ENCODE measurements at regions not wholly inside any gene's neighbourhood (a gene's known extent, or its start where the extent isn't known, plus 50 kb on each side); places are given as distances from the start of the nearest gene placed in this dataset.

DNA sequence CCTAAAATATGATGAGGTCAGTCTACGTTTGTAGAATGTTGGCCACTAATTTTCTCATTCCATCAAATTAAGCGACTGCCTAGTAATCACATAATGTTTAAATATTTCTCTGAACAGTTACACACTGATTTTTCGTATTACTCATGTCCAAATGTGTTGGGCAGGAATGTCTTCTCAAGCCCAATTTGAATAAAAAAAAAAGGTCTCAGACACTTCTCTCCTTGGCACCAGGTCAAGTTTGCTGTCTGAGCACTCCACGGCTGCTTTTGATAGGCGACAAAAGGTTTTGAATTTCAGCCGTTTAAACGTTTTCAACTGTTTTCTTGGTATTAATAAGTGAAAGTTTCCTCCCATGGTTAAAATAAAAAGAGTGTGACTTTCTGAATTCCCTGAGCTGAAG, 542.1 kb downstream of the IRX1 start:
- no peak for DNase-seq

DNA sequence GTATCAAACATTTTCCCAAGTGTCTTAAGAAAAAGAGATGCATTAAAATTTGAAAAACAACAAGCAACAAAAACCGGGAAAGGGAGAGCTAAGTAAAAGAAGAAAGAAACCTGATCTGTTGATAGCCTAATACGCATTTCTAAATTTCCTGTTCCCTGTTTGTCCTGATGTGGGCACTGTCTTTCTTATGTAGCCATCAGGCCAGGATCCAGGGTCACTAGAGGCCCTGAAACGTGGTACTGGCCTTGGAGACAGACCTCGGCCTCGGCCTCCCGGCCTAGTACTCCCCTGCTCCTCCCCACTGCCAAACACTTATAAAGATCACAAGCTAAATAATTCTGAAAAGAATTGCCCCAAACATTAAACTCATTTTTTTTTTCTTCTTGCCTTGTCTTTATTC, 547.2 kb downstream of the IRX1 start:
- no peak for DNase-seq

DNA sequence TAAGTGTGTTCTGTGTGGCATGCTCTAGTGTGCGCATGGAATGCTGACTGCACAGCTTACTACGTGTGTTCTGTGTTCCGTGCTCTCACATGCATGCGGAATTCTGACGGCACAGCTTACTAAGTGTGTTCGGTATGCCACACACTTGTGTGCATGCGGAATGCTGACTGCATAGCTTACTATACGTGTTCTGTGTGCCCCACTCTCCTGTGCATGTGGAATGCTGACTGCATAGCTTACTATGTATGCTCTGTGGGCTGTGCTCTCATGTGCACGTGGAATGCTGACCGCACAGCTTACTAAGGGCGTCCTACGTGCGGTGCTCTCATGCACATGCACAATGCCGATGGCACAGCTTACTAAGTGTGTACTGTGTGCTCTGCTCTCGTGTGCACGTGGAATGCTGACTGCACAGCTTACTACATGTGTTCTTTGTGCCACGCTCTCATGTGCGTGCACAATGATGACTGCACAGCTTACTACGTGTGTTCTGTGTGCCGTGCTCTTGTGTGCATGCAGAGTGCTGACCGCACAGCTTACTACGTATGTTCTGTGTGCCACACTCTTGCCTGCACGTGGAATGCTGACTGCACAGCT, 548.9 kb downstream of the IRX1 start:
- DNase-seq: no peak

DNA sequence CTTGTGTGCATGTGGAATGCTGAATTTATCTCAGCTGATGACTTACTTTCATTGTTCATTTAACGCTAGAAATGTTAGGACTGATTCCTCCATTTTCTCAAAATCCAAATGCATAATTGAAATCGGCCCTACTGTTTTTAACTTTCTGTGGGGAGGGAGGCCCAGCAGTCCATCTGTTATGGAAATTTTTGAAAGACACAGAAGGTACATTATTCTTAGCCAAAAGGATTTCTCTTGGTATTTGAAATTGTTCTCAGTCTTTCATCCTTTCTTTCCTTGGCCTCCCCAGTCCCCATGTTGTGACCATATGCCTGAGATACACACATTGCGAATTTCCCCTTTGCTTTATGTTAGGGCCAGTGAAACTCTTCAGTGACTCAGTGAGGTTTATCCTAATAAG, 549.9 kb downstream of the IRX1 start:
- DNase-seq: no peak

DNA sequence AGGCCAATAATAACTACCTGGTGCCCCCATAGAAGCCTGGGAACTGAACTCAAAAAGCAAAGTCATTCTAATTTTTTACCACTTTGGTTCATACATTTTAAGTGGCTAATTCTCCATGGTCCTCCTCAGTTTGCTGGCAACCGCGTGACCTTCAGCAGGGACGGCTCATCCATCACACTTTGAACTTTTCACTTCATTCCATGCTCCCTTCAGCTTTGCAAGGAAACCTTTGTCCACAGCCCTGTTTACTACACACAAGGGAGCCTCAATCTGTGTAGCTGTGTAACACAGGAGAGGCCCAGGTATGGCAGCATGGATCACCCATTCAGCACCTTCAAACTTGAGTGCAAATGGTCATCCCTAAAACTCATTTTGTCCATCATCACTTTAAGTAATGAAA, 552.4 kb downstream of the IRX1 start:
- DNase-seq: no peak

DNA sequence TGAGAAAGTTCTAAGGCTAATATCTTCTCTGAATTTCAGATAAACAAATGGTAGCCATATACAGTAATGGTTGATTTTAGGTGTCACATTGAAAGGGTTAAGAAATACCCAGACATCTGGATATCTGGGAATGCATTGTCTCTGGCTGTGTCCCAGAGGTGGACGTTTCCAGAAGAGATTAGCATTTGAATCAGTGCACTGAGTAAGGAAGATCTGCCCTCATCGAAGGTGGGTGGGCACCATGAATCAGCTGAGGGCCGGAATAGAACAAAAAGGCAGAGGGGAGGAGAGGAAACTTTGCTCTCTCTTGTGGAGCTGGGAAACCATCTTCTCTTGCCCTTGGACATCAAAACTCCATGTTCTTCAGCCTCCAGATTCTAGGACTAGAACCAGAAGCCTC, 554.4 kb downstream of the IRX1 start:
- no peak for DNase-seq

DNA sequence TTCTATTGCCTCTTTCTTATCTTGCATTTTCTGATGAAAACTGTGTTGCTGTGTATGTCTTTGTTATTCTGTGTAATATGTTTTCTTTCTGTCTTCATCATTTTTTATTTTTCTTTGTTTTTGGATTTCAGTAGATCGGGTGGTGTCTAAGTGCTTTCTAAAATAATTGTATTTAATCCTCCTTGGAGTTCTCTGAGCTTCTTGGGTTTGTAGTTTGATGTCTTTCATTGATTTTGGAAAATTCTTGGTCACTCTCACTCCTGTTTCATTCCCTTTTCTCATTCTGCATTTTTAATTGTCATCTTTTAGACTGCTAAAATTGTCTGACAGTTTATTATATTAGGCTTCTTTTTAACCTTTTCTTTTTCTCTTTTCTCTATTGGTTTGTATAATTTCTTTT, 560.5 kb downstream of the IRX1 start:
- DNase-seq: no peak

DNA sequence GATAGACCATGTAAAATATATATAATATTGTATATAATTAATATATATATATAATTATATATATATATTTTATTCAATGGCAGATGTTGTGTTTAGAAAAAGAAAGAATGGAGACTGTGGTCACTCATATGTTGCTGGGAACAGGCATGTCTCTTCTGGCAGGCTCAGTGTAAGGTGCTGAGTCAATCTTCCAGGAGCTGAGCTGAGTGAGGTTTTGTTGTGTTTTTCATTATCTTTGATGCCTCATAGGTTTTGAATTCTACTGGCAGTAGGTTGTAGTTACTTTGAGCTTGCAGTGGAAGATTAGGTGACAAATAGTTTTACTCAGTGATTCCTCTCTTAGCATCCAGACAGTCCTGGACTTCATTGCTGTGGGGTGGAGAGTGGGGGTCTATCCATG, 561.3 kb downstream of the IRX1 start:
- no peak for DNase-seq

- DNase-seq: no peak
These were observed 563.3 kb downstream of the IRX1 start for GRCh38 chr5:4158750-4159447.

DNA sequence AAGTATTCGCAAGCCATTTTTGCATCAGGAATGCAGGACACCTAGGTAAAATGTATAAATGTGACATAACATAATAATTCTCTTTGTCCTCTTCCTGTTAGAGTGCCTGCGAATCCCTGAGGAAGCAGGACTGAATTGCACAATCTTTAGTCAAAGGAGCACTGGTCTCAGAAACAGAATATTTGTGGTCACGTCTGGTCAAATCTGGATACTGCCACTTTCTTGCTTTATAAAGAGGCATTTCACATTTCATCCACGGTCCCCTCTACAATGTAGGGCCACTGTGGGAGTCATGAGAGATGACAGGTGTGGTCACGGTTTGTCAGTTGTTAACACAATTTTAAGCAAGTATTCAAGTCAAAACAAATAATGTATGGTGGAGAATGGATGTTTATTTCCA, 564.0 kb downstream of the IRX1 start:
- no peak for DNase-seq

DNA sequence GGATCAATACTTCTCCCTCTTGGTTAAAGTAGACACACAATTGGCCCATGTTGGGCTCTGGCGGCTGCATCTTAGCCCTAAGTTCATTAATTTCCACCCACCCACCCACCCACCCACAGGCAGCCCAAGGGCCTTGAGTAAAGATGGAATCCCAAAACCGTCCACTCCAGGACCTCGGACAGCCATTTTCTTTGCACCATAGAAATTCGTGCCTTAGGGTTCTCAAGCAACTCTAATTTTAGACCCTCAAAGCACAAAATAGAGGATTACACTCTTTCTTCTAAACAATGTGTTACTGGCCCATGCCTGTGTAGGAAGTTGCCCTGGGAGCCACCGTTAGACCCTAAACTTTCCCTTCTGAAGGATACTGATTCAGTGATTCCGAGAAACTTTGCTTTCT, 568.5 kb downstream of the IRX1 start:
- no peak for DNase-seq

- no peak for DNase-seq
These were observed 585.1 kb downstream of the IRX1 start for GRCh38 chr5:4180703-4181102.

DNA sequence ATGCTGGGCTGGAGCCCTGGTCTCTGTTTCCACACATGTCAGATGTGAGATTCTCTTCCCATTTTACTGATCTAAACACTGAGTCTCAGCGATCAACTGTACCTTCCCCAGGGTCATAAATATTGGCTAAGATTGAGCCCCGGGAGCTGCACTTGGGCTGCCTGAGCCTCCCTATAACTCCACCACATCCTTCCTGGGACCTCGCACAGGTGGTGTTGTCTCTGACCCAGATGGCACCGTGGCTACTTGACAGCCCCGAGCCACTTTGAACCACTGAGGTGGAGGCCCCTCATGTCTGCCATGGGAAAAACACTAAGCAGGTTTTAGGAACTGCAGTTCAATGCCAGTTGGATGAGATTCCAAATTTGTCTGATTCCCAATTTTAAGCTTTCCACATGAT, 586.5 kb downstream of the IRX1 start:
- no peak for DNase-seq

DNA sequence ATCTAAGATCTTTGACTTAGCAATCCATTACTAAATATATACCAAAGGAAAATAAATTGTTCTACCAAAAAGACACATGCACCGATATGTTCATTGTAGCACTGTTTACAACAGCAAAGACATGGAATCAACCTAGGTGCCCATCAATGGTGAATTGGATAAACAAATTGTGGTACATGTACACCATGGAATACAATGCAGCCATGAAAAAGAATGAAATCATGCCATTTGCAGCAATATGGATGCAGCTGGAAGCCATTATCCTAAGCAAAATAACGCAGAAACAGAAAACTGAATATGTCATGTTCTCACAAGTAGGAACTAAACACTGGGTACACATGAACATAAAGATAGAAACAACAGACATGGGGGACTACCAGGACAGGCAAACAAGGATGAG, 589.5 kb downstream of the IRX1 start:
- no peak for DNase-seq

GRCh38 chr5:4188704-4189103, 593.1 kb downstream of the IRX1 start:
- DNase-seq: no peak

GRCh38 chr5:4189317-4189716, 593.7 kb downstream of the IRX1 start:
- DNase-seq: no peak

DNA sequence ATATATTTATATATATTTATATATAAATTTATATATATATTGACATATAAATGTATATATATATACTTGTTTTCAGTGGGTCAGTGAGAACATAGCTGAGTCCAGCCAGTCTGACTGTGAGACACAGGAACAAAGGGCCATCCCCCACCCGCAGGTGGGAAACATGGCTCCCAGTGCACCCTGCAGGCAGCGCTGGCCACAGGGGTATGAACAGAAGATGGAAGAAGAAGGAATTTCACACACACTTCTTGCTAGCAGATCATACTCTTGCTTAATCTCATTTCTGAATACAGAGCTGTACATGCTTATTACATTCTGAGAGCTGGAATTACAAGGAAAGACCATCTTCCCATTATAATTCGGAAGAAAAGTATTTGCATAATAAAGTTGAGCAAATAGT, 595.4 kb downstream of the IRX1 start:
- DNase-seq: peak; percentile 3 to 7

- DNase-seq: no peak
These were observed 596.1 kb downstream of the IRX1 start for GRCh38 chr5:4191703-4192102.

DNA sequence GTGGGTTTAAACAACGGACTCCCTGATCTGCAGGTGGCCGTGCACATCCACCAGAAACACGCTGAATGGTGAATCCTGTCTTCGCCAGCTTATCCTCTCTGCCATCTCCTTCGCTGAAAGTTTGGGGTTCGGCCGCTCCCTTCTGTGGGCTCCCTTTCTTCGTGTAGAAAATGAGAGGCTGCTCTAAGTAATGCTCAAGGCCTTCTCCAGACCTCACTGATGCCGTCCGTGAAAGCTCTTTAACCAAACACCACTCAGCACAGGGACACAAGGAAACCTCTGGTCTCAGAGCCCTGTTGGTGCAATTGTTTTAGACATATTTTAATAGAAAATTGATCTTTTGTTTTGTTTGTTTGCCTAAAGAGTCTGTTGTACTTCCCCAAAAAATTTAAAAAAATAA, 596.5 kb downstream of the IRX1 start:
- DNase-seq: no peak

DNA sequence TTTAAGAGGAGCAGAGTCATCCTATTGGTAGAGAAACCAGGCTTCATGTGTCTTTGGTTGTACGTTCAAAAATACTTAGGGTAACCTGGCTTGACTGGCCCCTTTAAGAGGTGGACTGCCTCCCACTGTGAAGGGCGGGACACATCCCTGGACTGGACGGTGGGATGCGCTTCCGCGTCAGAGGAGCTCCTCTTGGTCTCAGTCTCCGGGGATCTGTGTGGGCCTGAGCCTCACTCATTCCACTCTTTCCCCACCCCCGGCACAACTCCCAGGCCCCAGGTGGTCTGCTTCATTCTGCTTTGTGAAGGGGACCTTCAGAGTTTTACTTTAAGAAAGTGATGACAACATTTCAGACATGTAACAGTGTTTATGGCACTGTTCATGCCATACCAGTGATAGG, 601.1 kb downstream of the IRX1 start:
- no peak for DNase-seq

DNA sequence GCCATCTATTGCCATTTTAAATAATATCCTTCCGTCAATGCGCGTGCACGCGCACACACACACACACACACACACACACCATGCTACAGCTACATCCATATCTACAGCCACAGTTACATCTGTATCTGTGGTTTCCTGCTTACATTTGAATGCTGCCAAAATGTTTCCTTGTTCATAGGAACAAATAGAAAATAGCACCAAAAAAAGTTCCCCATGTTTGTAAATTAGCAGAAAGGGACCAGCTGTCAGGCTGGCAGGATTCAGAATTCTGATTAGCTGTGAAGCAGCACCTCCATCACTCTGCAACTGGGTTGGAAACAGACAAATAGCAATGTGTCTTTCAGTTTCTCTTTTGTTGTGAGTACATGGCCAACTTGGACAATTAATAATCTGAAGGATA, 601.5 kb downstream of the IRX1 start:
- no peak for DNase-seq

DNA sequence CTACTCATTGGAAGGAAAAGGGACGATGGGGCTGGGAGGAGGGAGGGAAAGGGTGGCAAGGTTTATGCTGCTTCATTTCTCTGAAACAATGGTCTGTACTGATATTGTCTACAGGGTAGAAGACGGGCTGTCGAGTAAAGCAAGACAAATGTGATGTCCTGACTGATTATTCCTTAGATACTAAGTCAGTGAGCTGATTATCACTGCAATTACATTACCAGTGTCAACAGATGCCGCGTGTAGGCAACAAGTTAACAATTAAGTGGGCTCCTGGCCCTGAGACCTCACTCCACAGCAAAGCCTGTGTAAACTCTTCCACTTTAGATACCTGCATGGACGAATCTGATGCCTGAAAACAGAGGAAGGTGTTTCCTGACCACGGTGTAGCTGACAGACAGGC, 602.8 kb downstream of the IRX1 start:
- DNase-seq: no peak

DNA sequence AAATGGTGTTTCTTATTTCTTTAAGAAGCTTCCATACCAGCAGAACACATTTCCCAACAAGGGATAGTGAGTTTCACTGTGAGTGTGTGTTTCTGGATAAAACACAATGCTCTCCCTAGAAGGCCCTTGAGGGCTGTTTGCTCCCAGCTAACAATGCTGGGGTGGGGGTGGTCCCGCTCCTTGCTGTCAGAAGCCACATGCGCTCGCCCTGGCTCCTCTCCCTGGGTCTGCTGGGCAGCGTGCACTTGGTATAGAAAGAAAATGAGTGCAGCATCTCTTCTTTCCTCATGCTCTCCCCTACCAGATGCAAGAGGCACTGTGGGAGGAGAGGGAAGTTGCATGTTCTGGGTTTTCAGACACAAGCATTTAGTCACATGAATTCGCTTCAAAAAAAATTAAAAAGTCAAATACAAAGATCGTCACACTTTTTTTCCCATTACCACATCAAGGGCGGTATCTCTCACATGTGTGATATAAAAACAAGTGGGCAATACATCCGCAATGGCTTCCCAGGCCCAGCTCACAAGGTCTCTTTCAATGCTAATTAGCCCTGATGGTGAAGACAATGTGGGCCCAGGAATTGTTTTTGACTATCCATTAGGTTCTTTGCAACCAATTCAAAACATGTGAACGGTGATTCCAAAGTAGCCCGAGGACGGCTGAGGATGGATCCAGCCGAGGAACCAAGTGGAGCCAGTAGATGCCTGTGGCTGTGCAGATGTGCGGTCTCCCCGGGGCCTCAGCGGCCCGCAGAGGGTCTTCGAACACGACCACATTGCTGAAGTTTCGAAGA, 603.6 kb downstream of the IRX1 start:
- no peak for DNase-seq

DNA sequence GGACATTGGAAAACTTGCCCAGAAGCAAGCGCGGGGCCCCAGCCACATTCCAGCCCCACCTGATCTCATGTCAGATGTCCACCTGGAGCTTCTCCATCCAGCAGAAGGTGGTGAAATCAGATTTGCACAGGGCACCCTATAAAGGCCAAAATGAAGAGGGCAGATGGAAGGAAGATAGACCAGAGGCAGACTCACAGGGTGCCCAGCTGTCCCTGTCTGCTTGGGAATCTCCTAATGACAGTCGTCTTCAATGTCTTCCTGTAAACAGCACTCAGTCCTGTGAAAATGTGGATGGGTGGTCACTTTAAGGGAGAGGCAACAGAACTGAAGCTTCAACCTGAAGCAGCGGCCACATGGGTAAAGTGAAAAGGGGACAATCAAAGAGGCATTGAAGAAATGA, 607.5 kb downstream of the IRX1 start:
- no peak for DNase-seq

All from activated CD4-positive, alpha-beta T cell treated with anti-CD3 and anti-CD28 coated beads, Interleukin-2, amount 50 U/mL, for 48 hours (primary cell).